WI38 (cell line): ENCODE measurements at regions not wholly inside any gene's neighbourhood (a gene's known extent, or its start where the extent isn't known, plus 50 kb on each side); places are given as distances from the start of the nearest gene placed in this dataset.

Source experiments
- H3K4me3 ChIP-seq: 2 replicates; pipeline ENCODE4 v1.5.1; 2011; ENCODE audit warnings: low read depth, mild to moderate bottlenecking, control low read depth, low read length
- TF ChIP-seq, protein P1 (sequence below): IDR thresholded peaks from 2 replicates; pipeline ENCODE4 v1.5.1; 2012; ENCODE audit warnings: low read depth, mild to moderate bottlenecking, control low read depth, low read length

DNA sequence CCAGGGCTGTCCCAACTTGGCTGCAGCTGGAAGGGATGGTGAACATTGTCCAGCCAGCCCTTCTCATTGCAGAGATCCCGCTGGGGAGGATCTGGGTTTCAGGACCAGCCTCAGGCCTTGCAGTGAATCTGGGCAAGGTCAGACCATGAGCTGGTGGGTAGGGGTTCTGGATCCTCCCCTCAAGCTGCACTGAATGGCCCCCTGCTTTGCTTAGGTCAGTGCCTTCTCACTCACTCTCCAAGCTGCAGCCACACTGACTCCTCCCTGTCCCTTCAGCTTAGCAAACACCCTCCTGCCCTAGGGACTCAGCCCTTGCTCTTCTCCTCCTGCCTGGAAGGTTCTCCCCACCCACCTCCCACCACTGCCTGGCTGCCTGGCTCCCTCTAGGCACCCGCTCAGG is 95.3 kb upstream of the KCNG1 start:
- no peak overlapping the region for H3K4me3 ChIP-seq
- TF ChIP-seq, protein P1, sequence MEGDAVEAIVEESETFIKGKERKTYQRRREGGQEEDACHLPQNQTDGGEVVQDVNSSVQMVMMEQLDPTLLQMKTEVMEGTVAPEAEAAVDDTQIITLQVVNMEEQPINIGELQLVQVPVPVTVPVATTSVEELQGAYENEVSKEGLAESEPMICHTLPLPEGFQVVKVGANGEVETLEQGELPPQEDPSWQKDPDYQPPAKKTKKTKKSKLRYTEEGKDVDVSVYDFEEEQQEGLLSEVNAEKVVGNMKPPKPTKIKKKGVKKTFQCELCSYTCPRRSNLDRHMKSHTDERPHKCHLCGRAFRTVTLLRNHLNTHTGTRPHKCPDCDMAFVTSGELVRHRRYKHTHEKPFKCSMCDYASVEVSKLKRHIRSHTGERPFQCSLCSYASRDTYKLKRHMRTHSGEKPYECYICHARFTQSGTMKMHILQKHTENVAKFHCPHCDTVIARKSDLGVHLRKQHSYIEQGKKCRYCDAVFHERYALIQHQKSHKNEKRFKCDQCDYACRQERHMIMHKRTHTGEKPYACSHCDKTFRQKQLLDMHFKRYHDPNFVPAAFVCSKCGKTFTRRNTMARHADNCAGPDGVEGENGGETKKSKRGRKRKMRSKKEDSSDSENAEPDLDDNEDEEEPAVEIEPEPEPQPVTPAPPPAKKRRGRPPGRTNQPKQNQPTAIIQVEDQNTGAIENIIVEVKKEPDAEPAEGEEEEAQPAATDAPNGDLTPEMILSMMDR = no peak

DNA sequence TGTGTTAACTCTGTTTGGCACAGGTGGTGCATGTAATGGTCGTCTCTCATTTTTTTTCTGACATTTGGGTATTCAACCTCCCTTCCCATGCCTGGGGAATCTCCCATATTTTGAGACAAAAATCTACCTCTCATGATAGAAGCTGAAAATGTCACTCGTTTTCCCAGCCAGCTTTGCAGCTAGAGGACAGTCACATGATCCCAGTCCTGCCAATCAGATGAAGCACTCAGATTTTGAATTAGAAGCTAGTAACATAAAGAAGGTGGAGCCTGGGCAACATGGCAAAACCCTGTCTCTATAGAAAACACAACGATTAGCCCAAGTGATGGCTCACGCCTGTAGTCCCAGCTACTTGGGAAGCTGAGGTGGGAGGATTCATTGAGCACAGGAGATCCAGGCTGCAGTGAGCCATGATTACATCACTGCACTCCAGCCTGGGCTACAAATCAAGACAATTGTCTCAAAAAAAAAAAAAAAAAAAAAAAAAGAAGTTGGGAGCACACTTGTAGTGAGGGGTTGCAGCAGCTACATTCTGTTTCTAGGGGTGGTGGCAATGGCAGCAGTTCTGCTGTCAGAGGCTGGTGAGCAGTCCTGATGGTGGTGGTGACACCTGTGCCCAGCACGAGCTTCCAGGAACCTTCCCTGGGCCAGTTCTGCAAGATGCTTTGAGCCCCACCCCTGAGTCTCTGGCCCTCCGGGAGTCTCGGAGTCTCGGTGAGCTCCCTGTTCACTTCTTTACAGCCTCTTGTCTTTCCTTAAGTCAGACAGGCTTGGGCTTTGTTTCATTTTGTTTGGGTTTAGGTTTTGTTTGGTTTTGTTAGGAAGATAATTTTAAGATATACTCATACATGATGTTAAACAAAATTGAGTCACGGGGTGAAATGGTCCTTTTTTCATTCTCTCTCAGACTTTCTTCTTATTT is 94.1 kb upstream of the KCNG1 start:
- peak overlapping the region; percentile 36; the same call in 1 of the 2 replicates for H3K4me3 ChIP-seq
- TF ChIP-seq, protein P1 = no peak

DNA sequence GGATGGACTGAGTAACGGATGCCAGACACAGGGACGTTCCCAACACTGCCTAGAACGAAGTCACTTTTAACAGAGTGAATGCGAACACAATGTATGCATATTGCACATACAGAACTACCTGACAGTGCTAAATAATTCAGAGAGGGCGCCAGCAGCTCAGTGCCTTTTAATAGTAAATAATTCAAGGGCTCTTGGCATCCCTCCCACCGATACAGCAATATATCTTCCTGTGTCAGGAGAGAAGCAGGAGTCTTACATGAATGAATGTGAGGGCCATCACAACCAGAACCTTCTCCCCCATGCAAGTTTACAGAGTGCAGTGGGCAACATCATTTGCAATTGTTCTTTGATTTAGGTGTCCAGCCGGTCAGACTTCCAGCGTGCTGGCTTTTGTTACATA is 88.4 kb upstream of the KCNG1 start:
- no peak overlapping the region for H3K4me3 ChIP-seq
- TF ChIP-seq, protein P1 = no peak

DNA sequence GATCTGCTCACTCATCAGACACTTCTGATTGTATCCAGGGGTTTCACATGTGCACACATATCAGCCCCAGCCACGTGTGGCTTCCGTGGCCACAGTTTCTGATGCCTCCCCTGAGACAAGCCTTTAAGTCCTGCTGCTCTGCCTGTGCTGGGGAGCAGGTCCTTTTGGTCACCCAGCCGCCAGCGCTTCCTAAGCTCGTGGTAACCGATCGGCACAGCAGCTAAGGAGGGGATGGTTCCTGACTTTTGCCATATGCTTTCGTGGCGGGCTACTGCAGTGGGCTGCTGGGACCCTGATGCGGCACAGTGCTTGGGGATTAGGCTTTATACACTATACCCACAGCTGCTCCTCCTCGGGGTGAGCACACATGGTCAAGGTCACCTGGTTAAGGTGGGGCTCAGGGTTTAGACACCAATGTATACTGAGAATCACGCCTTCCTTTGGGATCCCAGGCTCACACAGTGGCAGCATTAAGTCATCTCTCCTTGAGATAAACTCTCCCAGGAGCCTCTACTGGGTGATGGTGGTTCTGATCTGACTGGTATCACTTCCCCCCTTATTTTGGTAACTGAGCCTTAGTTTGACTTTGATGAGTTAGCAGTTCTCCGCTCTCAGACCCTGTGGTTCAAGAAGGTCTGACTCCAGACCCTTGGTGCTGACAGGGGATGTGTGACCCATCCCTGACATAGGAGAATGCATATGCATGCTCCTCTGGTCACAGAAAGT is 85.9 kb upstream of the KCNG1 start:
- no peak overlapping the region for H3K4me3 ChIP-seq
- TF ChIP-seq, protein P1 = no peak

DNA sequence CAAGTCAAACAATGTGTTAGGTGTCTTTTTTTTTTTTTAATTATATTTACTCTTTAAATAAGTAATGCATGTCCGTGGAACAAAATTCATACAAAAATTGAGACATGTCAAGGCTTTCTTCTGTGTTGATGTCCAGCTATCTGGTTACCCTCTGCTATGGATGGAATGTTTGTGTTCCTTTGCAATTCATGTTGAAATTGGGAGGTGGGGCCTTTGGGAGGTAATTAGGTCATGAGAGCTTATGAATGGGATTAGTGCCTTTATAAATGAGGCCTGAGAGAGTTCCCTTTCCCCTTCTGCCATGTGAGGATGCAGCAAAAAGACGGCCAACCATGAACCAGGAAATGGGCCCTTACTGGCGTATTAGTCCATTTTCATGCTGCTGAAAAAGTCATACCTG is 83.1 kb upstream of the KCNG1 start:
- no peak overlapping the region for H3K4me3 ChIP-seq
- TF ChIP-seq, protein P1 = no peak

DNA sequence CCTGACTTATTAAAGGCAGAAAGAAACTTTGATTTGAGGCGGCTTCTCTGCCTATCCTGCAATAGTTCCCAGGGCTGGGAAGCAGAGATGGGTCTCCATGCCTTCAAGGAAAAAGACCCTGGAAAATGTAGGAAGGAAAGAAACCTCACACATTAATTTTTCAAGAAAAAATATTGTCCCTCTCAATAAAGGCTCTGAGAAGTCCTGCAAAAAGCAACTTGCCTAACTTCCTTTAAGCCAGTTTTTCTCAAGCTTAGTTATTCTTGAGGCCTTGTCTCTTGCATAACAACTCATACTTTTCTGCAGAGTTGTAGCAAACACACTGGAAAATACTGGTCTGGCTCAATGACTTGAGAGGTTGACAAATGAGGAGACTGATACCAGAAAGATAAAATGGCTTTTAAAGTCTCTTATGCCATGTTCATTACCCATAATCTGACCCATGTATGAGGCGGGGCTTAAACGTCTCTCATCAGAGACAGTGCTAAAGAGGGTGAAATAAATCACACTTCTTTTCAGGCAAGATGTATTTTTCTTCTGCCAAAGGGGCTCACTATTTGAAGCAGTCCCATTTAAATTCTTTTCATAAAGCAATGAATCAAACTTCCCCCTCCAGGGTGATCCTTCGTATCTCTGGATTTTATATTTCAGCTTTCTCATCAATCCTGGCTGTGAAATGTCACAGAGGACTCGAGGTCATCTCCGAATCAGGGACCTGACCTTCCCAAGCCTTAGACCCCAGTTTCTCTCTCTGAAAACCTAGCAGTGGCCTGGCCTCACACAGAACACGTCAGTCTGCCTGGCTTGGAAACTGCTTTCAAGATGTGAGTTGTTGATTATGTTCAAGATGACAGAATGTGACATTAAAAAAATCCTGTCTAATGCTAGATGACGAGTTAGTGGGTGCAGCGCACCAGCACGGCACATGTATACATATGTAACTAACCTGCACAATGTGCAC is 82.3 kb upstream of the KCNG1 start:
- no peak overlapping the region for H3K4me3 ChIP-seq
- TF ChIP-seq, protein P1 = no peak
